ENCODE measurements at regions not wholly inside any gene's neighbourhood (a gene's known extent, or its start where the extent isn't known, plus 50 kb on each side); places are given as distances from the start of the nearest gene placed in this dataset.

- no peak for DNase-seq
Observed at GRCh38 chr2:21428754-21429153, 305.0 kb downstream of the TDRD15 start.

- DNase-seq = no peak
Observed at GRCh38 chr2:21429747-21430146, 306.0 kb downstream of the TDRD15 start.

GRCh38 chr2:21431078-21431477 lies 307.3 kb downstream of the TDRD15 start:
- DNase-seq = no peak

GRCh38 chr2:21438949-21439348 lies 315.2 kb downstream of the TDRD15 start:
- no peak for DNase-seq

GRCh38 chr2:21441442-21441841 lies 317.7 kb downstream of the TDRD15 start:
- DNase-seq = no peak

- DNase-seq = no peak
Observed at GRCh38 chr2:21443494-21444105, 319.8 kb downstream of the TDRD15 start.

- no peak for DNase-seq
Observed at GRCh38 chr2:21449881-21450280, 326.1 kb downstream of the TDRD15 start.

- DNase-seq = no peak
Observed at GRCh38 chr2:21451403-21451802, 327.6 kb downstream of the TDRD15 start.

- no peak for DNase-seq
Observed at GRCh38 chr2:21452263-21452662, 328.5 kb downstream of the TDRD15 start.

- DNase-seq = no peak
Observed at GRCh38 chr2:21452678-21453077, 328.9 kb downstream of the TDRD15 start.

- DNase-seq = no peak
Observed at GRCh38 chr2:21453723-21454450, 330.1 kb downstream of the TDRD15 start.

- DNase-seq = no peak
Observed at GRCh38 chr2:21454839-21455238, 331.1 kb downstream of the TDRD15 start.

- DNase-seq = no peak
Observed at GRCh38 chr2:21461754-21462240, 338.0 kb downstream of the TDRD15 start.

- DNase-seq = no peak
Observed at GRCh38 chr2:21466341-21466927, 342.7 kb downstream of the TDRD15 start.

GRCh38 chr2:21467280-21467818 lies 343.6 kb downstream of the TDRD15 start:
- no peak for DNase-seq

GRCh38 chr2:21467910-21468309 lies 344.1 kb downstream of the TDRD15 start:
- DNase-seq = no peak

- no peak for DNase-seq
Observed at GRCh38 chr2:21468624-21469023, 344.9 kb downstream of the TDRD15 start.

GRCh38 chr2:21469158-21469557 lies 345.4 kb downstream of the TDRD15 start:
- no peak for DNase-seq

- DNase-seq = no peak
Observed at GRCh38 chr2:21469564-21469963, 345.8 kb downstream of the TDRD15 start.

- no peak for DNase-seq
Observed at GRCh38 chr2:21480162-21480561, 356.4 kb downstream of the TDRD15 start.

GRCh38 chr2:21484643-21485042 lies 360.9 kb downstream of the TDRD15 start:
- DNase-seq = no peak

- DNase-seq = no peak
Observed at GRCh38 chr2:21486445-21486844, 362.7 kb downstream of the TDRD15 start.

GRCh38 chr2:21489080-21489479 lies 365.3 kb downstream of the TDRD15 start:
- DNase-seq = no peak

Data from hypothalamus (tissue), 51 donors.